AG10803 (cell line): ENCODE measurements at regions not wholly inside any gene's neighbourhood (a gene's known extent, or its start where the extent isn't known, plus 50 kb on each side); places are given as distances from the start of the nearest gene placed in this dataset.

Source experiments
- DNase-seq: peaks from one replicate; pipeline ENCODE4 v3.0.0; 2010; ENCODE audit warnings: low read depth
- H3K4me3 ChIP-seq: 2 replicates; pipeline ENCODE4 v1.5.1; 2011; ENCODE audit warnings: mild to moderate bottlenecking, low read length, control low read depth
- TF ChIP-seq, protein P1 (sequence below): conservative IDR thresholded peaks from 2 replicates; pipeline ENCODE4 v1.5.1; 2011; ENCODE audit warnings: mild to moderate bottlenecking, low read length, control low read depth, inconsistent platforms

DNA sequence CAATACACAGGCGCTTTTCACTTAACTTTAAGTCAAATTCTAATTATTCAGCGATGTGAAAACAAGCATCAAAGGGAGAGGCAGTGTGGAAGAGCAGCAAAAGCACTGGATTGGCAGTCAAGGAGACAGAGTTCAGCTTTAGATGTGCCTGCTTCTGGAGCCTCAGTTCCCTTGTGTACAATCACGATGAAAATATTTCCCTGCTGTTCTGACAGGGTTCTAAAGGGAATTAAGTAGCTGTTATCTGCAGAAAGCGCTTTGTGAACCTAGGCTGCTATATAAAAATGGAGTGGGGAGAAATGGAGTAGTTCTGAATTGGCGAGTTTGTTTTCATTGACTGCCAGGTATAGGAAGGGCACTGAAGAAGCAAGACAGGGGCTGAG is 237.8 kb upstream of the SP8 start:
- no peak for DNase-seq
- H3K4me3 ChIP-seq = no peak overlapping the region
- TF ChIP-seq, protein P1, sequence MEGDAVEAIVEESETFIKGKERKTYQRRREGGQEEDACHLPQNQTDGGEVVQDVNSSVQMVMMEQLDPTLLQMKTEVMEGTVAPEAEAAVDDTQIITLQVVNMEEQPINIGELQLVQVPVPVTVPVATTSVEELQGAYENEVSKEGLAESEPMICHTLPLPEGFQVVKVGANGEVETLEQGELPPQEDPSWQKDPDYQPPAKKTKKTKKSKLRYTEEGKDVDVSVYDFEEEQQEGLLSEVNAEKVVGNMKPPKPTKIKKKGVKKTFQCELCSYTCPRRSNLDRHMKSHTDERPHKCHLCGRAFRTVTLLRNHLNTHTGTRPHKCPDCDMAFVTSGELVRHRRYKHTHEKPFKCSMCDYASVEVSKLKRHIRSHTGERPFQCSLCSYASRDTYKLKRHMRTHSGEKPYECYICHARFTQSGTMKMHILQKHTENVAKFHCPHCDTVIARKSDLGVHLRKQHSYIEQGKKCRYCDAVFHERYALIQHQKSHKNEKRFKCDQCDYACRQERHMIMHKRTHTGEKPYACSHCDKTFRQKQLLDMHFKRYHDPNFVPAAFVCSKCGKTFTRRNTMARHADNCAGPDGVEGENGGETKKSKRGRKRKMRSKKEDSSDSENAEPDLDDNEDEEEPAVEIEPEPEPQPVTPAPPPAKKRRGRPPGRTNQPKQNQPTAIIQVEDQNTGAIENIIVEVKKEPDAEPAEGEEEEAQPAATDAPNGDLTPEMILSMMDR = no peak

DNA sequence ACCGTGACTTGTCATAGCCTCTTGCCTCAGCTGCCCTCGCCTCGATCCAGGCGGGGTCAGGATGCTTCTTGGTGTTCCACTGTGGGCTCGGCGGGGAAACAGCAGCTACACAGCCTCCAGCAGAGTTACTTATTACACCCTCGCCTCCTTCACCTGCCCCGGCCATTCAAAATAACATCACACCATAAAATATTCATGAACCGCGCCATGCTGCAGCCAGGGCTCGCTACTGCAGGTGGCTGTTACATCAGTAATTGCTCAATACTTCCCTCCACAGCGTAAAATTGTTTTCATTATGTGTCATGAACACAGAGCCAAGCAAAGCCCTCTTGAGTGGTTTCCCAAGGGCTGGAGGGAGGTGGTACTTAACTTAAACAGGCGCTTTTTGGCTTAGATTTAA is 241.5 kb upstream of the SP8 start:
- DNase-seq = no peak
- TF ChIP-seq, protein P1 = no peak
- no peak overlapping the region for H3K4me3 ChIP-seq

DNA sequence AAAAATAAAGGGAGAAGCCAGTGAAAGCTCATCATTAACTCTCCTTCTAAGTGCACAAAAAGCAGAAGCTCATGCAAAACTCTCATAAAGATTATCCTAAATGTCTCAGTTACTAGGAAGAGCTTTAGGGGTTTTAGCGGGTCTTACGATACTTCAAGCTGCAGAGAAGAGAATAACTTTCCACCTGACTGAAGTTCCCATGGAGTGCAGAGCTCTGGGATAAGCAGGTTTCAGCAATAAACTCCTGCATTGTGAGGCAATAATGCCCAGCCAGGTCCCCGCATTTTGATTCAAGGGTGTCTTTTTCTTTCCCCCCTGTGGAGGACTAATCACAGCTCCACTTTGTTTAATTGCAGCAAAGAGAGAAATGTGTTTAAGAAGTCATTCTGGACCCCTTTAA is 241.9 kb upstream of the SP8 start:
- H3K4me3 ChIP-seq = no peak overlapping the region
- DNase-seq = no peak
- TF ChIP-seq, protein P1 = no peak

DNA sequence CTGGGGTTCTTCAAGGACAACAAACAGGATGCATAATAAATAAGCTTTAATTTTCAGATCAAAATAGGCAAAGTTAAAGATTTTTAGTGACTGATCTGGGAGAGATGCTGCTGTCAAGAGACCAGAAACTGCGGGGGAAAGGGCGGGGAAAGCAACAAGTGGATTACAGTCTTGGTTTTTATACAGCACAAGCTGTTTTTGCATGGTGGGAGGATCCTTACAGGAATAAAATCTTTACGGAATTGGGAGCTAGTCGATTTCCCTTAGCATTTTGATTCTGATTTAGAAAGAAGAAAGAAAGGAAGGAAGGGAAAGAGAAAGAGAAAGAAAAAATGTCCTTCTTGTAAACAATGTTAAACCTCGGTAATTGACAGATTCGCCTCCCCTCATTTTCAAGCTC is 242.3 kb upstream of the SP8 start:
- no peak overlapping the region for H3K4me3 ChIP-seq
- no peak for DNase-seq
- TF ChIP-seq, protein P1 = no peak

DNA sequence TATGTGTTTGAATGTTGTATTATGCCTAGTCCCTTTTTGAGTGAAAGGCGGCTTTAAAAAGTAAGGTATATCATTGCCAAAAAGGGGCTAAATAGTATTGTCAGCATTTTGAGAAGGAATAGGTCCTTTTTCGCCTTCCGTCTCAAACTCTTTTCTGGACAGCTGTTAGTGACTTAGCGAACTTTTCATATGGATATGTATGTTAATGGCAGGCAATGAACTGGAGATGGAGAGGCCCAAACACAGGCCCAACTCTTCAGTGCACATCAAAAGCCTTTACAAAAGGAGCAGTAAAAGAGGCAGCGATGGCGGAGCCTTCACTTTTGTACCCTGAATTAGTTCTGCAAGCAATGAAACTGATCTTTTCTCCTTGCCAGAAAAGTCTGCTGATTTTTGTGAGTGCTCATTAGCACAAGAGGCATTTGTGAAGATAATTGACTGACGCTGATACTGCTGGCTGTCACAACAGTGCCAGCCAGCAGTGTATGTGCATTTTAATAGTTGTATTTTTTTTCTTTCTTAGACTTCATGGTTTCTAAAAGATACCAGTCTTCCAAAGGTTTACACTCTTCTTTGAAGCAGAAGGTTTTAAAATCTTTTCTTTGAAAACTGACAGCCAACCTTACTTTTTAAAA is 243.7 kb upstream of the SP8 start:
- TF ChIP-seq, protein P1 = no peak
- DNase-seq = no peak
- no peak overlapping the region for H3K4me3 ChIP-seq

DNA sequence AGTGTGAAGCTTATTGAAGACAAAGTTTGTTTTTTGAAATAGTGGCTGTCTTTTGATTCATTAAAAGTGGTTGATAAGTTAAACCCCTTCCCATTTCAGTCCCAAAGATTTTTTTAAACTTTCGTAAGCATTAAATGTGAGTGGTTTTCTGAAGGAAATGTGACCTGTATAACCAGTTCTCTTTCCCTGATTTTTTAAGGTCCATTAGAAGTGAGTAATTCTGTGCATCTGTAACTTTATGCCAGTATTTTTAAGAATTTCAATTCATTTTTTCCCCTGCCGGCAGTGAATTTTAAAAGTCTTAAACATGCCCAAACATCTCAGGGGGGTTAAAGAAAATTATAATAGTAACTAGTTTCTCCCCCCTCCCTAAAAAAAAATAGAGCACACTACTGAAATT is 254.6 kb upstream of the SP8 start:
- H3K4me3 ChIP-seq = no peak overlapping the region
- TF ChIP-seq, protein P1 = no peak
- DNase-seq = no peak

DNA sequence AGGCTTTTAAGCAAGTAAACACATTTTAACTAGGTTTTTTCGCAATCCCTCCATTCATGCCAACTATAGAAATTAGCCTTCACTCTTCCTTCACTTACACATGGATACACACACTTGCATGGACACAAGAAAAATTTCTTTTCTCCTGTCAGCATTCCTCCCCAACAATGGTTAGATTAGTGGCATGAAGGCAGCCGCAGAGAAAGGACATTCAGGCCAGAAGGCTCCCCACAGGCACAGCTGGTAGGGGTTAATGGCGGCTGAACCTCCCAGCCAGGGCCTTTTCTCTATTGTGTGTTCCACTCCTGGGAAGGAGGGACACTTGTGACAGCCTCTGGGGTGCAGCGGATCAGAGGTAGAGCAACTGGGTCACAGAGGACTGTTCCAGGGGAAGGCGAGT is 255.0 kb upstream of the SP8 start:
- no peak for DNase-seq
- TF ChIP-seq, protein P1 = no peak
- no peak overlapping the region for H3K4me3 ChIP-seq
